GM19238 (cell line): ENCODE measurements at regions not wholly inside any gene's neighbourhood (a gene's known extent, or its start where the extent isn't known, plus 50 kb on each side); places are given as distances from the start of the nearest gene placed in this dataset.
"Not testable (repeated sequence)": the region's sequence is repeated elsewhere in the genome, so short reads cannot be mapped to it uniquely, and the experiment has no call there.

Experiments
- DNase-seq: peaks from one replicate; pipeline ENCODE4 v3.0.0; 2011; ENCODE audit warnings: low spot score; ENCODE audit not compliant: insufficient read length

DNA sequence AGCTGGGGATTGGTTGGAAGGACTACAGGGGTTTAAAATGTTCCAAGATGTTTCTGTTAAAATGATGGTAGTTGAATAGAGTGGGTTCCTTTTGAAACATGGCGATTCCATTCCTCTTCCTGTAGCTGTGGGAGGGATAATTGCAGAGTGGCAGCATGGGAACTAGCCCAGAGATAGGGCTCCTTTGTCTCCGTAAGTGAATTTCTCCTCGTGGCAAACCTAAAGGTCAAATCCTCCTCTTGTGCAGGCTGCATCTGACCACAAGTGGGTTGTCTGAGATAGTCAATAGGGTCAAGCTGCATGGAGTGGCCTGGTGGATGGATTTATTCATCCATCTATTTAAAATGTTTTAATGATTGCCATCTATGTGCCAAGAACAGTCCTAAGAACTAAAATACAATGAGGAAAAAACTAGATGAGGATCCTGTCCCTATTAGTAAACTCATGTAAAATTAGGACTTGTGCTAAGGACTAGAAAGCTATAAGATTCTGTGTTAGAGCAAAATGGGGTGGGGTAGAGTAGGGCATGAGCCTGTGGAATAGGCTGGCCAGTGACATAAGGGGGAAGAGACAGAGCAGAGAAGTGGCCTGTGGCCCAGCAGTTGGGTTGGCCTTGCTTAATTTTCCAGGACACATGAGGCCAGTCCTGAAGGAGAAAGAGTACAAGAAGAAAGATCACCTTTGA, 89.1 kb upstream of the IVNS1ABP start:
- no peak for DNase-seq

DNA sequence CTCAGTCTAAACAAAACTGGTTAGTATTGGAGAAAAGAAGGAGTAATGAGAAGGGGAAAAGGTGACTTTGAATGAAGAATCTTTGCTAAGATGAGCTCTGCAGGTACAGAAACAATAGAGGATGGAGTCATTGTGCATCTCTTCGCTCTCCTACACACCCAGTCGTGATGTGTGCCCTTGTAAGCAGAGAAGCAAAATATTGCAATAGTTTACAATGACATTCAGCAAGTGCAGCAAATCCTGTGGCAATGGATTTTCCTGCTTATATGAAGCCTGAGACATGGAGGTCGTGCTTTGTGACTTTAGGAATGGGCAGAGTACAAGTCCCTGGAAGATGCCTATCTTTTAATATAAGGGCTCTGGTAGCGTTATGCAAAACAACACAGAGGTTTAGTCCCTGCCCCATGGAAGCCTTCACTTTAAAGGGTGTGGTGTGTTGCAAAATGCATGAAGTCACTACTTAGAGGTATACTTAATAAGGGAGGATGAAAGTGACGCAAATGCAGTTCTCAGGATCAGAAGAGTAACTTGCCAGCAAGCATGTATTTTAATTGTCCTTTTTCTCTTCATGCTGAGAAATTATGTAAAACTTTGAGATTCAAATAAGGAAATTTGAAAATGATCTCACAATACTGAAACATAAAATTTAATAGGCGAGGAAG, 88.0 kb upstream of the IVNS1ABP start:
- DNase-seq: no peak

DNA sequence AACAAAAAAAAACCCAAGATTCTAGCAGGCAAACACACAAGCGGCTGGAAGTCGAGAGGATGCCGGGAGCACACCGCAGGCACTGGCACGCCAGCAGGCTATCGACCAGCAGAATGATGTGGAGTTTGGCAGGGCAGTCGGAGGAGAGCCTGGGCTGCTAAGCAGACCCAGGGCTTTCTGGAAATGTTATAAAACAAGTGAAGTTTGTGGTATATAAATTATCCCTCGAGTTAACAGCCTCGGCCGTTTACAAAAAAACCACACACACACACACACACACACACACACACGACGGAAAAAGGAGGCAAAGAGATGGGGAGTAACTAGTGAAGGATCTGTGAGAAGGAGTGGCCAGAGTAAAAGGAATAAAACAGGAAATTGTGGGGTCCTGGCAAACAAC, 87.2 kb upstream of the IVNS1ABP start:
- no peak for DNase-seq

DNA sequence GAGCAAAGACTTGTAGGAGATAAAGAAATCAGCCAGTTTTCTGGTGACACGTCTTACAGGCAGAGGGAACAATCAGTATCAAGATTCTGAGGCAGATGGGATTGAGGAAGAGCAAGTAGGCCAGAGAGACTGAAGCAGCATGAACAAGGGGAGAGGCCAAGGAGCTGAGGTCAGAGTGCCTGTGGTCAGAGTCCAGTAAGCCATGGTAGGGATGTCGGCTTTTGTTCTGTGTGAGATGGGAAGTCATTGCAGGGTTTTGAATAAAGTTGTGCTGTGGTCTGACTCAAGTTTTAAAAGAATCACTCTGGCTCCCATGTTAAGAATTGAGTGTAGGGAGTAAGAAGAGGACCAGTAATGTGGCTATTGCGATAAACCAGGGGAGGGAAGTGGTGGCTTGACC, 85.9 kb upstream of the IVNS1ABP start:
- no peak for DNase-seq

DNA sequence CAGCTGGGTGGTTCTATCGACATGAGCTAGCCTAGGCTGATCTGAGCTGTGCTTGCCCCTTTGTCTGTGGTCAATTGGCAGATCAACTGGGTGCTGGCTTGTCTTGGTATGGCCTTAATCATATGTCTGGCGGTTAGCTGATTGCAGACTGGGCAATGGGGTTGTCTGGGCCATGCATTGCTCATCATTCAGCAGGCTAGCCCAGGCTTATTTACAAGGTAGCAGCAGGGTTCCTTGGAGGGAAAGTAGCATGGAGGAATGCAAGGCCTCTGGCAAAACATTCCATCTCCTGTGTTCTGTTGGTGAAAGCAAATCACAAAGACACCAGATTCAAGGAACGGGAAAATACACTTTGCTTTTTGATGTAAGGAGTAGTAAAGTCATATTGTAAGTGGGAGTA, 84.0 kb upstream of the IVNS1ABP start:
- DNase-seq: no peak

DNA sequence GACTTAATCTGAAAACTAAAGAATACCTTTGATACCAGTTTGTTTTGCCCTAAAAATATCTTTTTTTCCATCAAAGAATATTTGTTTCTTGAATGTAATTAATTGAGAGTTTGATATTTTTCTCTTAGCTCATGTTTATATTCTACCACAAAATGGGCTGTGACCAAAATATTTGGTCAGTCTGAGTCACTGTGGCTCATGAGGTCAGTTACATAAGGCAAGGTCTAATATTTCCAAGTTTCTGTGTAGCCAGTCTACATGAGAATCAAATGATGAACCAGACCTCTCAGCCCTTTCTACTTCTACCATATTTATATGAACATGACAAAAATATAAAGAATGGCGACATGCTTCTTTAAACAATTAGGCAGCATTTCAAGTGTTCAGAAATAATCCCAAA, 83.0 kb upstream of the IVNS1ABP start:
- no peak for DNase-seq

DNA sequence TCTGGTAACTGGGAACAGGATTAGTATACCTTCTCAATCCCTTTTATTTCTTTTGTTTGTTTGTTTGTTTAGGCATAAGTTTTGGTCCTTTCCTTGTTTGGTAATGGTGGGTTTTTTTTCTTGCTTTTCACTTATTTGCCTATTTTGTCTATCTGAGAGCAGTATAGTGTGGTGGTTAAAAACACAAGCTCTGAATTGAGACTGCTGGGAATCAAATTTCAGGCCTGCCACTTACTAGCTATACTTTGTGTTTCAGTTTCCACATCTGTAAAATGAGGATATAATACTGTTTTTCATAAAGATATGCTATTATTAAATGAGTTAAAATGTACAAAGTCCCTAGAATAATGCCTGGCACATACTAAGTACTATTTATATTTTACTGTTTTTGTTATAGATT, 81.6 kb upstream of the IVNS1ABP start:
- DNase-seq: no peak

DNA sequence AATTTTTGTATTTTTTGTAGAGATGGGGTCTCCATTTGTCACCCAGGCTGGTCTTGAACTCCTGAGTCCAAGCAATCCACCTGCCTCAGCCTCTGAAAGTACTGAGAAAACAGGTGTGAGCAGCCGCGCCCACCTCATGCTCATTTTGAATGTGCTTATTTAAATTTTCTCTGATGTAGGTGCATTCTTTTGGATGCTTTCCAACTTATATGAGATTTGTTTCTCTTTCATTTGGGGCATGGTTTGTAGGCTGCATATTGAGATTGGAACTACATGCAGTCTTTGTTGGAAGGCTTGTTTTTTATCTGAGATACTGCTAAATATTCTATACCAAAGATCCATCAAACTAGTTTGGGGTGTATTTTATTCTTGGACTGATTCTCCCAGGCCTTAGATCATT, 81.0 kb upstream of the IVNS1ABP start:
- DNase-seq: no peak

DNA sequence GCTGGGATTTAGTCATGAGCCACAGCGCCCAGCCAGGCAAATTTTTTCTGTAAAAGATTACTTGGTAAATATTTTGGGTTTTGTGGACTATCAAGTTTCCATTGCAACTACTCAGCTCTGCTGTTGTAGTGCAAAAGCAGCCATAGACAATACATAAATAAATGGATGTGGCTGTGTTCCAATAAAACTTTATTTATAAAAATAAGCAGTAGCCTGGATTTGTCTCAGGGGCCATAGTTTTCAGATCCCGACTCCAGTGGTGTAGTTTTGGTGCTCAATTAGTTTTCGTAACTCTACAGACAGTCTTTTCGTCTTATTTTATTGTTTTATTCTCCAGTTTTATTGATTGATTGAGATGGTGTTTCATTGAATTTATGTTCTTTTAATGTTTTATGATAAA, 80.1 kb upstream of the IVNS1ABP start:
- DNase-seq: no peak

DNA sequence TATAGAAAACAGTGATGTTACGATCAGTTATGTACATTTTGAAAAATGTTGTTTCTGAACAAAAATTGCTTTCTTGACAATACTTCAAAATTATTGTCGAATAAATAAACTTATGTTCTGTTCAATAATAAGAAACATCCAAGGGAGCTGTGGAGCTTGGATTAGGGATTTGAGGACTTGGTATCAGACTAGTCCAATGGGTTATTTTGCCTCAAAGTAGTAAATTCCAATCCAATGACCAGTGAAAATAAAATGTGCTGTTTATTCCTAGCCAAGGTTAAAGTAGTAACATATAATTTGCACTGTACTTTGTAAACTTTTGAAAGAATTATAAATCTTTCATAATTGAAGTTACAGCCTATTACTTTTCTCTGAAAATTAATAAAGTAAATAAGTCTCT, 79.1 kb upstream of the IVNS1ABP start:
- no peak for DNase-seq

DNA sequence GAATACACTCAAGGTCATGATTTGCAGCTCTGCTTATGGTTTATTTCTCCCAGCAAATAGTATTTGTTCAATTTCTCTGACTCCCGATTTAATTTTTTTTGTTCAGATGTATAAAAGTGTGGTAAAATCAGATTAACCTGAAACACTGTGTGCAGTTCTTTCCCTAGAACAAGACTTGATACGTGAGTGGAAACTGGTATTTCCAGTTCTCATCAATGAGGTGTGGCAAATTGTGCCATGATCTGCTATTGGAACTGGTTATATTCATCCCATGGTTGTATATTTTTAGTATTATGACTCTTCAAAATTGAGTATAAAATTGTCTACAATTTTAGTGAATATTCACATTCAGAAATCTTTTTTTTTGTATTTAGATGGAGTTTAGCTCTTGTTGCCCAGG, 76.8 kb upstream of the IVNS1ABP start:
- DNase-seq: no peak

DNA sequence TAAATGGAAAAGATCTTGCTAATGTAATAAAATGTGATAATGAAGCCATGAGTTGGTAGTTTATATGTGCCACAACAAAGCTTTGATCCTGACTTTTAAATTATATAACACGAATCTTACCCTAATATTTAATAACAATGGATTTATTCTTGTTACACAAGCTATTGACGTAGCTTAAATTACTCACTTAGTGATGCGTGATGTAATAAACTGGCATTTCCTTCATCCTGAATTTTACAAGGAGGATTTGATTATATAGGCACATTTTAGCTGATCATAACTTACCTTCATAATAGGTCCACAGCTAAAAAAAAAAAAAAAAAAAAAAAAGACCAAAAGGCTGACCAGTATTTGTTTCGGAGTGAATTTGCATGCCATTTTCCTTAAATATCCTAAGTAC, 76.2 kb upstream of the IVNS1ABP start:
- DNase-seq: no peak

DNA sequence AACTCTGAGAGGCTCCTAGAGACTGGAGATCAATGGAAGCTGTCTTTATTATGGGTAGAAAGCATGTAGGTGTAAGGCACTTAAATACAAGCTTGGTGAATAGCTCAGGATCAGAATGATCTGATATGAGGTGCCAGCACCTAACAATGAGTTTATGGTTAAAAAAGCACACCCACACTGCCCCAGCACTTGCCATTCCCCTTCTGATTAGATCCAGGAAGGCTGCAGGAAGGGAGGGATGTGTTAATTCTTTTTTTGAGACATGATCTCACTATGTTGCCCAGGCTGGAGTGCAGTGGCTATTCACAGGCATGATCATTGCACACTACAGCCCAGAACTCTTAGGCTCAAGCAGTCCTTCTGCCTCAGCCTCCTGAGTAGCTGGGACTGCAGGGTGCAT, 71.8 kb upstream of the IVNS1ABP start:
- DNase-seq: no peak

DNA sequence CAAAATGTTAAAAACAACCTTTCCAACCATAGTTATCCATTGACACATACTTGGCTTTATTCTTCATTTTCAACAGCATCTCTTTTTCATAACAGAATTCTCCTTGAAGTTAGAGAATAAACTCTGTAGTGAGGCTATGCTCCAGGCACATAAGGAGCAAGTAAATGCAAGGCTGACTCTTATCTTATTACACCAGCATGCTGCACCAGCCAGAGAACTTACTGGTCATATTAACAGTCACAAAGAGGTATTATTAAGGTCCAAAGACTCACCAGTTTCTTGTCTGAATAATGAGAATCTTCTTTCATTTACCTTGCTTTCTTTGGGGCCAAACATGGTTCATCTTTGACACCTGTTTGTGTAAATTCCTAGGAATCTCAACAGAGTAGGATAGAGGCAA, 71.3 kb upstream of the IVNS1ABP start:
- DNase-seq: no peak

DNA sequence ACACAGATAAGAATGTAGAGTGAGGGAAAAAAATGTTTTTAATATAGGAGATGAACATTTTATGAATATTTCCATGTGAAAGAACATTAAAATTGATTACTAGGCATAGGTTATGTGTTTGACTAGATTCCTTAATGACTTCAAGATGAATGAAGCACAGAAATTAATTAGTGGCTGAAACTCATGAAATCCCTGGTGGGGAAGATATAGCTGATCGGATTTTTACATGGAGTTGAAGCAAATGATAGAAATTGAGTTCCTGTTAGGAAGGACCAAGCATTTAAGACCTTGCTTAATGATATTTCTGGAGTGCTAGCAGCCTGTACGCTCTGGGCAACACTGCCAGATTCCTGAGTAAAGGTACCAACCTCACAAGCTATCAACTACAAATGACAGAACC, 68.9 kb upstream of the IVNS1ABP start:
- DNase-seq: no peak

DNA sequence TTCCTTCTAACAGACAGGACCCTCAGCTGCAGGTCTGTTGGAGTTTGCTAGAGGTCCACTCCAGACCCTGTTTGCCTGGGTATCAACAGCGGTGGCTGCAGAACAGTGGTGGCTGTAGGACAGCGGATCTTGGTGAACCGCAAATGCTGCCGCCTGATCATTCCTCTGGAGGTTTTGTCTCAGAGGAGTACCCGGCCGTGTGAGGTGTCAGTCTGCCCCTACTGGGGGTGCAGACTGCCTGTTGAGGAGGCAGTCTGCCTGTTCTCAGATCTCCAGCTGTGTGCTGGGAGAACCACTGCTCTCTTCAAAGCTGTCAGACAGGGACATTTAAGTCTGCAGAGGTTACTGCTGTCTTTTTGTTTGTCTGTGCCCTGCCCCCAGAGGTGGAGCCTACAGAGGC, 66.8 kb upstream of the IVNS1ABP start:
- not testable (repeated sequence) for DNase-seq

DNA sequence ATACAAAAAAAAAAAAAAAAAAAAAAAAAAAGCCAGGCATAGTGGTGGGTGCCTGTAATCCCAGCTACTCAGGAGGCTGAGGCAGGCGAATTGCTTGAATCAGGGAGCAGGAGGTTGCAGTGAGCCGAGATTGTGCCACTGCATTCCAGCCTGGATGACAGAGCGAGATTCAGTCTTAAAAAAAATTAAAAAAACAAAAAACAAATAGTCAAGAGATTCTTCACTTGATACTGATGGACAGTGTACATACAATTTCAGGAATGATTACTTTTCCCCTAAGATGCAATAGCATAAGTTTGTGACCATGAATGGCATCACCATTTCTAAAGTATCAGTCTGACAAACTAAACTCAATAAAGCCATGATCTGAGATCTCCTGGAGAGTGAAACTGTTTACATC, 60.8 kb upstream of the IVNS1ABP start:
- DNase-seq: no peak

DNA sequence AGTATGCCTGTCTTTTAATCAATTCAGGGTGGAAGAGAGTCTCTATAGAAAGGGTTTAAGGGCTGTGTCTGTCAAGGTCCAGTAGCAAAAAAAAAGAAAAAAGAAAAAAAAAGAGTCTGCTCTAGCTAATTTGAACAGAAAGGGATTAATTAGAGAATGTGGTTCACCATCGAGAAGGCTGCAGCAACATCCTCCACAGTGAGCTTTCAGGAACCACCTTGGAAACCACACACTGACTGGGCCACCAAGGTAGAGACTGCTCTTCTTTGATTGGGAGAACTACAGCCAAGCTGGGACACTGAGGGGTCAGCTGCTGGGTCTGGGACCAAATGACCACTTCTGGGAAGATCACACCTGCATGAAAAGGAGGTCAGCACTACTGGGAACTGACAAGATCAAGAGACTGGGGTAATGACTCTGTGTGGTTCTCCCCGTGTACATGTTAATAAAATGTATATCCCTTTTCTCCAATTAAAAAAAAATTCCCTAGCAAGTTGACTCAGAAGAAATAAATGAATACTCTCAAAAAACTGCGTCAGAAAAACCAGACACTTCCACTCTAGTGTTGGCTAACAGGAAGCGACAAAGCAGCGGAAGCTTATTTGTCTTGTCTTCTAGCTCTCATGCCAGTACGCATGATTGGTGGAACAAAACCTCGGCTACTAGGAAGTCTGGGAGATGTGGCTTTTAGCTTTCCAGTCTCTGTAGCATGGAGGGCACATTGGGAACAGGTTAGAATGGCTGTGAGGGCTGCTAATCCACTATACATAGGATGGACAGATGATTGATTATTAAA, 60.0 kb upstream of the IVNS1ABP start:
- DNase-seq: no peak

DNA sequence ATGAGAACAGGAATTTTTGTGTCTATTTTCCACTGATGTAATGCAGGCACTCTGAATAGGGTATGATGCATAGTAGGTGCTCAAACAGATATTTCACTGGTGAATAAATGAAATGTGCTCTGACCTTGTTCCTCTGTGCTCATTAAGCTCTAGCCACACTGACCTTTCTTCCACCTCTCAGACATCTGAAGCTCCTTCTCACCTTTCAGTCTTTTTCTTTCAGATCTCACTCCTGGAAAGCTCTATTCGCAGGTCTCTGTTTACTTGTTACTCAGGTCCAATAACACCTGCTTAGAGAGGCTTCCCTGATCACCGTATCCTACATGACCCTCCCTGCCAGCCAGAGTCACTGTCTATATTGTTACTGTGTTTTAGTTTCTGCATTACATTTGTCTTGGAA, 59.2 kb upstream of the IVNS1ABP start:
- no peak for DNase-seq

DNA sequence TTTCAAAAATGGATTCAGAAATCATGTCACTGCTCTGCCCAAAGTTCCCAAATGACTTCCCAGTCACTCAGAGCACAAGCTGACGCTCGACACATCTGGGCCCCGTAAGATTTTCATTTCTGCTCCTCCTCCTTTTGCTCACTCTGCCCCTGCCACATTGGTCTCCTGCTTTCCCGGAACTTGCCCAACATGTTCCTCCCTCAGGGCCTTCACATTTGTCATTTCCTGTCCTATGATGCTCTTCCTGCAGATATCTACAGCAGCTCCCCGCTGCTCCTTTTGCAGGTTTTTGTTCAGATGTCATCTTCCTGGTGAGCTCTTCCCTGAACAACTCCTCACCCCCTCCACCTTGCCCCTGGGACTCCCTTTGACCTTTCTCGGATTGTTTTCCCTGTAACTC, 58.5 kb upstream of the IVNS1ABP start:
- DNase-seq: no peak

DNA sequence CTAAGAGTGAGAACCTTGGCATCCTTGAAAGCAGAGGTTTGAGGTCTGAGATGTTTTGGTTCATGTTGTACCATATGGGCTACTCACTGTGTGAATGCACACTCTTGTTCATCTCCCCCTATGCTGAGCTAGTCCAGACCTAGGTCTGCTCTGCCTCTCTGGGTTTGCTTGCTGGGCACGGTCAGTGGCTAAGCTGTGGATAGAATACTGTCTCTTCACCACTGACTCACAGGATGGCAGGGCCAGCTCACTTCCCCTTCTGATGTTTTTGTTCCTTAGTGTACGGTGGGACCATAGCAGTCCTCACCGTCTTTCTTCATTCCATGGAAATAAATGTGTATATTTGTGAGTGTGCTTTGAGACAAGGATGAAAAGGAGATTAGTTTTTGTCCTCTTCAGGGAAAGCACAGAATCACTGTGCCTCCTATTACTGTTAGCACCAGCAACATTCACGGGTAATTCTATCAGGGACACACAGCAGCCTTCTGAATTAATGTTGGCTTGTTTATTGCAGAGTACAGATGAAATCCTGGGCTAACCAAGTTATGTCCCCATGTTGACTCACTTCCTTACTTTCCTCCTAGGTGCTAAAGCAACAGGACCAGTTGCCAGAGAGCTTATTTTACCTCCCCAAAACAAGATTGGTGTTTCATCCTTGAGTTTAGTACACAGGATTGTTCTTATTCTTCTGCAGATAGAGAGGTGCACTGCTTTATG, 56.9 kb upstream of the IVNS1ABP start:
- DNase-seq: no peak

DNA sequence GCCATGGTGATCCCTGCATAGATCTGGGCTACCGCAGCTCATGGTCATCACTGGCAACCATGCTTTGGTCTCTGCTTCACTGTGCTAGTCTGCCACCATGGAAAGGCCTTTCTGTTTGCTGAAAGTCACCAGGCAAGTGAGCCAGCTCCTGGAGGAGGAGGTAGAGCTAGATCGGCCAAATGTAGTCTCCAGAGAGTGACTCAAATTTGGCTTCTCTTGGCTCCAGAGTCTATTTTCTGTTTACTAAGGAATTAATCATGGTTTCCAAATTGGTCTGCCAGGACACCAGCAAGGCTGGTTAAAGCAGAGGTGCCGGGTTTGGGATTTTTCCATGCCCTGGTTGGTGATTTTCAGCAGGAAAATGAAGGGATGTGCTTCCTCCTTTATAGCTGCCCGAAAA, 52.7 kb upstream of the IVNS1ABP start:
- DNase-seq: no peak
